ENCODE measurements at regions not wholly inside any gene's neighbourhood (a gene's known extent, or its start where the extent isn't known, plus 50 kb on each side); places are given as distances from the start of the nearest gene placed in this dataset.

GRCh38 chr11:110986016-110986415 lies 259.5 kb upstream of the POU2AF2 start:
- TF ChIP-seq YY1 (IDR thresholded peaks at IDR 0.05; ENCODE audit: low read depth) (no peak), EP300 (IDR thresholded peaks at IDR 0.05; ENCODE audit: borderline replicate concordance) (no peak), CEBPB (IDR thresholded peaks at IDR 0.05) (no peak)

GRCh38 chr11:110985547-110985946 lies 260.0 kb upstream of the POU2AF2 start:
- TF ChIP-seq EGR1 (IDR thresholded peaks at IDR 0.05) = no peak
- no peak for TF ChIP-seq ZBTB7A (IDR thresholded peaks at IDR 0.05; ENCODE audit: low read depth)
- TF ChIP-seq FOXM1 (IDR thresholded peaks at IDR 0.05; ENCODE audit: borderline replicate concordance, low read depth) = no peak
- no peak for TF ChIP-seq CEBPB (IDR thresholded peaks at IDR 0.05)
- TF ChIP-seq MAX (IDR thresholded peaks at IDR 0.05) = no peak

GRCh38 chr11:110984693-110985092 lies 260.8 kb upstream of the POU2AF2 start:
- TF ChIP-seq YY1 (IDR thresholded peaks at IDR 0.05; ENCODE audit: low read depth) (no peak), CEBPB (IDR thresholded peaks at IDR 0.05) (no peak), MAX (IDR thresholded peaks at IDR 0.05) (no peak)

GRCh38 chr11:110984147-110984546 lies 261.4 kb upstream of the POU2AF2 start:
- TF ChIP-seq NFIC (IDR thresholded peaks at IDR 0.05) = no peak
- TF ChIP-seq CREB1 (IDR thresholded peaks at IDR 0.05; ENCODE audit: low read depth) = no peak
- no peak for TF ChIP-seq USF1 (IDR thresholded peaks at IDR 0.05)
- TF ChIP-seq TAF1 (IDR thresholded peaks at IDR 0.05; ENCODE audit: low read depth) = no peak
- no peak for TF ChIP-seq EP300 (IDR thresholded peaks at IDR 0.05; ENCODE audit: borderline replicate concordance)
- TF ChIP-seq FOXM1 (IDR thresholded peaks at IDR 0.05; ENCODE audit: borderline replicate concordance, low read depth) = no peak
- TF ChIP-seq RAD21 (IDR thresholded peaks at IDR 0.05; ENCODE audit: low read depth) = no peak
- no peak for TF ChIP-seq EGR1 (IDR thresholded peaks at IDR 0.05)
- TF ChIP-seq CEBPB (IDR thresholded peaks at IDR 0.05) = no peak
- TF ChIP-seq MAX (IDR thresholded peaks at IDR 0.05) = no peak
- TF ChIP-seq YY1 (IDR thresholded peaks at IDR 0.05; ENCODE audit: low read depth) = no peak
- TF ChIP-seq TCF12 (IDR thresholded peaks at IDR 0.05; ENCODE audit: low read depth) = no peak
- no peak for TF ChIP-seq ZBTB7A (IDR thresholded peaks at IDR 0.05; ENCODE audit: low read depth)
- TF ChIP-seq REST (IDR thresholded peaks at IDR 0.05; ENCODE audit: low read depth) = no peak
- TF ChIP-seq TEAD4 (IDR thresholded peaks at IDR 0.05) = no peak

- TF ChIP-seq MAX (IDR thresholded peaks at IDR 0.05) (no peak), TCF12 (IDR thresholded peaks at IDR 0.05; ENCODE audit: low read depth) (no peak), TAF1 (IDR thresholded peaks at IDR 0.05; ENCODE audit: low read depth) (no peak), EP300 (IDR thresholded peaks at IDR 0.05; ENCODE audit: borderline replicate concordance) (no peak)
These were observed 263.3 kb upstream of the POU2AF2 start for GRCh38 chr11:110982214-110982613.

GRCh38 chr11:110979696-110980095 lies 265.8 kb upstream of the POU2AF2 start:
- TF ChIP-seq REST (IDR thresholded peaks at IDR 0.05; ENCODE audit: low read depth) = no peak
- no peak for TF ChIP-seq FOXM1 (IDR thresholded peaks at IDR 0.05; ENCODE audit: borderline replicate concordance, low read depth)
- TF ChIP-seq EP300 (IDR thresholded peaks at IDR 0.05; ENCODE audit: borderline replicate concordance) = no peak
- no peak for TF ChIP-seq ZBTB7A (IDR thresholded peaks at IDR 0.05; ENCODE audit: low read depth)
- no peak for TF ChIP-seq MAX (IDR thresholded peaks at IDR 0.05)
- TF ChIP-seq RAD21 (IDR thresholded peaks at IDR 0.05; ENCODE audit: low read depth) = no peak
- no peak for TF ChIP-seq TEAD4 (IDR thresholded peaks at IDR 0.05)
- no peak for TF ChIP-seq USF1 (IDR thresholded peaks at IDR 0.05)

Measured in Ishikawa (cell line).